Spleen (tissue), 7 donors: ENCODE measurements at regions not wholly inside any gene's neighbourhood (a gene's known extent, or its start where the extent isn't known, plus 50 kb on each side); places are given as distances from the start of the nearest gene placed in this dataset.

ENCODE experiments used
- POLR2A ChIP-seq, 3 donors: fragments of 450-650 bp; IDR thresholded peaks; one replicate each; pipeline ENCODE4 v1.5.1; 2017; ENCODE audit warnings: antibody characterized with exemption in 3 of 3, mild to moderate bottlenecking in 1 of 3
- POLR2AphosphoS5 ChIP-seq, 3 donors: sonication (generic); formaldehyde crosslinking; IDR thresholded peaks; one replicate each; pipeline ENCODE4 v1.5.1; 2017; ENCODE audit warnings: antibody characterized with exemption in 3 of 3
- TF ChIP-seq, protein P1 (sequence below), 11 experiments: fragments of 200-600 bp in 7 of 11; fragments of 450-650 bp in 4 of 11; sonication (generic) in 4 of 11; IDR thresholded peaks in 8 of 11; conservative IDR thresholded peaks in 3 of 11; 1 replicate in 7 of 11; 2 replicates in 4 of 11; pipeline versions ENCODE4 v1.4.0 to v1.8.0; 2016 to 2021; ENCODE audit warnings: antibody characterized with exemption in 11 of 11, inconsistent platforms in 4 of 11, mild to moderate bottlenecking in 1 of 11
- donor health status: DM: no; HTN: no; CAD: no; lungs with moderate emphysema.
- donor health status: DM: no; HTN: no; CAD: no.
- donor health status: DM: no; HTN: no; CAD: no.

- TF ChIP-seq POLR2A (IDR thresholded peaks at IDR 0.05), result no peak
- TF ChIP-seq, protein P1, sequence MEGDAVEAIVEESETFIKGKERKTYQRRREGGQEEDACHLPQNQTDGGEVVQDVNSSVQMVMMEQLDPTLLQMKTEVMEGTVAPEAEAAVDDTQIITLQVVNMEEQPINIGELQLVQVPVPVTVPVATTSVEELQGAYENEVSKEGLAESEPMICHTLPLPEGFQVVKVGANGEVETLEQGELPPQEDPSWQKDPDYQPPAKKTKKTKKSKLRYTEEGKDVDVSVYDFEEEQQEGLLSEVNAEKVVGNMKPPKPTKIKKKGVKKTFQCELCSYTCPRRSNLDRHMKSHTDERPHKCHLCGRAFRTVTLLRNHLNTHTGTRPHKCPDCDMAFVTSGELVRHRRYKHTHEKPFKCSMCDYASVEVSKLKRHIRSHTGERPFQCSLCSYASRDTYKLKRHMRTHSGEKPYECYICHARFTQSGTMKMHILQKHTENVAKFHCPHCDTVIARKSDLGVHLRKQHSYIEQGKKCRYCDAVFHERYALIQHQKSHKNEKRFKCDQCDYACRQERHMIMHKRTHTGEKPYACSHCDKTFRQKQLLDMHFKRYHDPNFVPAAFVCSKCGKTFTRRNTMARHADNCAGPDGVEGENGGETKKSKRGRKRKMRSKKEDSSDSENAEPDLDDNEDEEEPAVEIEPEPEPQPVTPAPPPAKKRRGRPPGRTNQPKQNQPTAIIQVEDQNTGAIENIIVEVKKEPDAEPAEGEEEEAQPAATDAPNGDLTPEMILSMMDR (IDR thresholded peaks at IDR 0.05 in 8 of 11, conservative IDR thresholded peaks at IDR 0.05 in 3 of 11), result no peak
- no peak for TF ChIP-seq POLR2AphosphoS5 (IDR thresholded peaks at IDR 0.05)
Observed at GRCh38 chr1:198915327-198916231, 276.7 kb downstream of the PTPRC start.
